GM12872 (cell line): ENCODE measurements at regions not wholly inside any gene's neighbourhood (a gene's known extent, or its start where the extent isn't known, plus 50 kb on each side); places are given as distances from the start of the nearest gene placed in this dataset.
A peak's percentile ranks its signal among the peaks of the same experiment; 100 is the strongest.

Source experiments
- CTCF ChIP-seq: IDR thresholded peaks from 3 replicates; pipeline ENCODE4 v1.5.1; 2011; ENCODE audit warnings: low read depth, mild to moderate bottlenecking, low read length, moderate library complexity; ENCODE audit not compliant: insufficient read depth

- no peak for TF ChIP-seq CTCF
Measured at GRCh38 chrX:95063554-95063953, 1389.5 kb downstream of the FAM133A start.

- no peak for TF ChIP-seq CTCF
Measured at GRCh38 chrX:95065151-95065550, 1391.1 kb downstream of the FAM133A start.

- TF ChIP-seq CTCF = no peak
Measured at GRCh38 chrX:95071052-95071451, 1397.0 kb downstream of the FAM133A start.

GRCh38 chrX:95071621-95072020, 1397.6 kb downstream of the FAM133A start:
- no peak for TF ChIP-seq CTCF

- peak; percentile 44; the same call in 1 of the 3 replicates for TF ChIP-seq CTCF
Measured at GRCh38 chrX:95076449-95076848, 1402.4 kb downstream of the FAM133A start.

- no peak for TF ChIP-seq CTCF
Measured at GRCh38 chrX:95101851-95102390, 1427.9 kb downstream of the FAM133A start.

GRCh38 chrX:95117556-95117955, 1443.5 kb downstream of the FAM133A start:
- TF ChIP-seq CTCF = no peak
